CD4-positive, alpha-beta T cell (primary cell): ENCODE measurements at regions not wholly inside any gene's neighbourhood (a gene's known extent, or its start where the extent isn't known, plus 50 kb on each side); places are given as distances from the start of the nearest gene placed in this dataset.

ENCODE experiments used
- ATAC-seq: fragments of 200-7000 bp; cut with Tn5 transposase; one replicate; pipeline ENCODE4 v1.10.0; 2022; ENCODE audit warnings: mild to moderate bottlenecking; ENCODE audit not compliant: poor library complexity
- CTCF ChIA-PET: fragments of 350-600 bp; sonication (Branson Sonifier 250); formaldehyde crosslinking; loops from one replicate; lab custom pipeline; 2021; ENCODE audit warnings: antibody characterized with exemption, inconsistent platforms; lab: Charles Lee
- POLR2A ChIA-PET: fragments of 350-600 bp; sonication (Branson Sonifier 250); formaldehyde crosslinking; loops from one replicate; lab custom pipeline; 2021; ENCODE audit warnings: antibody characterized with exemption, inconsistent platforms; lab: Charles Lee
- DNase-seq, 14 experiments: peaks; one replicate each; pipeline ENCODE4 v3.0.0-alpha.2; 2013 to 2020; ENCODE audit warnings: mixed read lengths in 2 of 14
- H3K27ac ChIP-seq, 2 donors: one replicate each; pipeline versions ENCODE4 v1.5.1 to v1.7.0; 2013; ENCODE audit warnings: low read length in 2 of 2, low read depth in 1 of 2, mild to moderate bottlenecking in 1 of 2
- H3K27me3 ChIP-seq, 2 experiments: 1 replicate in 1 of 2; 2 replicates in 1 of 2; pipeline versions ENCODE4 v1.6.1 to v1.7.0; 2013; ENCODE audit warnings: low read length in 2 of 2, control low read depth in 1 of 2, mild to moderate bottlenecking in 1 of 2, moderate library complexity in 1 of 2; ENCODE audit not compliant: insufficient read depth in 2 of 2, control insufficient read depth in 1 of 2
- H3K36me3 ChIP-seq: one replicate; pipeline ENCODE4 v1.6.1; 2013; ENCODE audit warnings: low read length, control low read depth; ENCODE audit not compliant: insufficient read depth
- H3K4me1 ChIP-seq: one replicate; pipeline ENCODE4 v1.6.1; 2013; ENCODE audit warnings: low read length, control low read depth; ENCODE audit not compliant: insufficient read depth
- H3K4me3 ChIP-seq: one replicate; pipeline ENCODE4 v1.5.1; 2013; ENCODE audit warnings: mild to moderate bottlenecking, low read length, moderate library complexity
- H3K9me3 ChIP-seq, 2 experiments: 1 replicate in 1 of 2; 2 replicates in 1 of 2; pipeline versions ENCODE4 v1.6.1 to v1.7.0; 2013; ENCODE audit warnings: low read length in 2 of 2, mild to moderate bottlenecking in 2 of 2, control low read depth in 1 of 2, moderate library complexity in 1 of 2; ENCODE audit not compliant: control insufficient read depth in 1 of 2, insufficient read depth in 1 of 2
- H3K27ac Mint-ChIP-seq: one replicate; pipeline ENCODE4 v1.8.0; 2020; ENCODE audit warnings: mixed read lengths
- H3K27me3 Mint-ChIP-seq: one replicate; pipeline ENCODE4 v1.8.0; 2021; ENCODE audit warnings: mixed read lengths
- H3K36me3 Mint-ChIP-seq: one replicate; pipeline ENCODE4 v1.8.0; 2021; ENCODE audit warnings: low read depth, mixed read lengths
- H3K4me1 Mint-ChIP-seq: one replicate; pipeline ENCODE4 v1.8.0; 2021; ENCODE audit warnings: low read depth, mixed read lengths
- H3K4me3 Mint-ChIP-seq: one replicate; pipeline ENCODE4 v1.8.0; 2020; ENCODE audit warnings: mild to moderate bottlenecking, mixed read lengths
- H3K9me3 Mint-ChIP-seq: one replicate; pipeline ENCODE4 v1.8.0; 2020; ENCODE audit warnings: mixed read lengths
- intact Hi-C, 2 experiments: fragments of 100-400 bp; cut with DNase I in 1 of 2; cut with micrococcal nuclease in 1 of 2; formaldehyde crosslinking; loops; one replicate each; pipeline versions ENCODE4 v1.15.1 to v1.9.0; 2023 to 2025; cut with DNase I, micrococcal nuclease
- TF ChIP-seq, protein P1 (sequence below): fragments of 200-600 bp; IDR thresholded peaks from one replicate; pipeline ENCODE4 v1.8.0; 2022; ENCODE audit warnings: antibody characterized with exemption, mild to moderate bottlenecking

DNA sequence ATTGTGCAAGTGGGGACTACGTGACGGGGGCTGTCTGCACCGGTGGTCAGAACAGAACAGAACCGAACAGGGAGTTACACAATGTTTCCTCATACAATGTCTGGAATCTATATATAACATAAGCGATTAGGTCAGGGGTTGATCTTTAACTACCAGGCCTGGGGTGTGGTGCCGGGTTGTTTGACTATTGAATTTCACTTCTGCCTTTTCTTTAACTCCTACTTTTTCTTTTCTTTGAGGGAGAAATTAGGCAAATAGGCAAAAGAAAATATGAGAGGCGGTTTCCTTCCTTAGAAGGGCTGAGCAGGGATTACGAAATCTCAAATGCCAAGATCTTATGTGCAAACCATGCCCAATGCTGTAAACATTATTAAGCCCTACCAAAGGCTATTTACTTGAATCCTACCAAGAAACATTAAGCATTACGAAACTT, 140.3 kb downstream of the SLC38A6 start:
- ATAC-seq: no peak
- CTCF ChIA-PET: no interaction called here
- H3K27me3 Mint-ChIP-seq: peaks cover 6% of the 10 kb centered on the region

DNA sequence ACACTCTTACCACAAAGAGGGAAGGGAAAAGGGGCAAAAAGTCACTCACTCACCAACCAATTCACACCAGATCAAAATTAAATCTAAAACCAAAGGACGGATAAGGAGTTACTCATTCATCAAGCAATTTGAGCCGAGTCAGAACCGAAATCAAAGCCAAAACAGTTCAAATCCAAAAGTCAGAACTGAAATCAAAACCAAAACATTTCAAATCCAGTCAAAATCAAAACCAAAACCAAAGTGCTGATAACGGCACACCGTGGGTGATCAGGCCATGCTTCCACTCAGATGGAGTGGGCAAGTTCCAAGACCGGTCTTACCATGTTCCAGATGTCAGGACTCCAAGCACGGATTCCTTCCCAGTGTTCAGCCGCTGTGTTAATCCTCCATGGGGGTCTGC, 139.5 kb downstream of the SLC38A6 start:
- Histone ChIP-seq H3K27me3 (peaks cover 0 to 2% of the 10 kb centered on the region in 2 experiments), H3K9me3 (peaks cover 0 to 10% of the 10 kb centered on the region in 2 experiments), H3K4me1 (no peaks in the 10 kb centered on the region), H3K4me3 (no peak overlapping the region), H3K27ac (no peak overlapping the region), H3K36me3 (no peaks in the 10 kb centered on the region)
- DNase-seq (peak in 1 of 14 experiments; percentile 29), ATAC-seq (no peak)
- H3K36me3 Mint-ChIP-seq: no peaks in the 10 kb centered on the region
- no peaks in the 10 kb centered on the region for H3K4me1 Mint-ChIP-seq
- no peak overlapping the region for H3K27ac Mint-ChIP-seq
- H3K9me3 Mint-ChIP-seq: no peaks in the 10 kb centered on the region
- ChIA-PET CTCF (no interaction called here), POLR2A (no interaction called here)
- H3K4me3 Mint-ChIP-seq: no peak overlapping the region
- H3K27me3 Mint-ChIP-seq: peaks cover 4% of the 10 kb centered on the region
- intact Hi-C loops: no loop called here
- TF ChIP-seq, protein P1, sequence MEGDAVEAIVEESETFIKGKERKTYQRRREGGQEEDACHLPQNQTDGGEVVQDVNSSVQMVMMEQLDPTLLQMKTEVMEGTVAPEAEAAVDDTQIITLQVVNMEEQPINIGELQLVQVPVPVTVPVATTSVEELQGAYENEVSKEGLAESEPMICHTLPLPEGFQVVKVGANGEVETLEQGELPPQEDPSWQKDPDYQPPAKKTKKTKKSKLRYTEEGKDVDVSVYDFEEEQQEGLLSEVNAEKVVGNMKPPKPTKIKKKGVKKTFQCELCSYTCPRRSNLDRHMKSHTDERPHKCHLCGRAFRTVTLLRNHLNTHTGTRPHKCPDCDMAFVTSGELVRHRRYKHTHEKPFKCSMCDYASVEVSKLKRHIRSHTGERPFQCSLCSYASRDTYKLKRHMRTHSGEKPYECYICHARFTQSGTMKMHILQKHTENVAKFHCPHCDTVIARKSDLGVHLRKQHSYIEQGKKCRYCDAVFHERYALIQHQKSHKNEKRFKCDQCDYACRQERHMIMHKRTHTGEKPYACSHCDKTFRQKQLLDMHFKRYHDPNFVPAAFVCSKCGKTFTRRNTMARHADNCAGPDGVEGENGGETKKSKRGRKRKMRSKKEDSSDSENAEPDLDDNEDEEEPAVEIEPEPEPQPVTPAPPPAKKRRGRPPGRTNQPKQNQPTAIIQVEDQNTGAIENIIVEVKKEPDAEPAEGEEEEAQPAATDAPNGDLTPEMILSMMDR: no peak

More for the DNA sequence above, 140.3 kb downstream of the SLC38A6 start:
- Mint-ChIP-seq H3K4me3 (no peak overlapping the region), H3K36me3 (no peaks in the 10 kb centered on the region), H3K9me3 (no peaks in the 10 kb centered on the region), H3K27ac (no peak overlapping the region), H3K4me1 (no peaks in the 10 kb centered on the region)
- H3K36me3 ChIP-seq: no peaks in the 10 kb centered on the region
- POLR2A ChIA-PET: no interaction called here
- H3K27ac ChIP-seq: no peak overlapping the region
- no peaks in the 10 kb centered on the region for H3K4me1 ChIP-seq
- H3K27me3 ChIP-seq: peaks cover 0 to 9% of the 10 kb centered on the region in 2 experiments
- intact Hi-C loops: no loop called here
- H3K9me3 ChIP-seq: peaks cover 0 to 6% of the 10 kb centered on the region in 2 experiments
- TF ChIP-seq, protein P1: no peak
- DNase-seq: no peak
- H3K4me3 ChIP-seq: no peak overlapping the region

DNA sequence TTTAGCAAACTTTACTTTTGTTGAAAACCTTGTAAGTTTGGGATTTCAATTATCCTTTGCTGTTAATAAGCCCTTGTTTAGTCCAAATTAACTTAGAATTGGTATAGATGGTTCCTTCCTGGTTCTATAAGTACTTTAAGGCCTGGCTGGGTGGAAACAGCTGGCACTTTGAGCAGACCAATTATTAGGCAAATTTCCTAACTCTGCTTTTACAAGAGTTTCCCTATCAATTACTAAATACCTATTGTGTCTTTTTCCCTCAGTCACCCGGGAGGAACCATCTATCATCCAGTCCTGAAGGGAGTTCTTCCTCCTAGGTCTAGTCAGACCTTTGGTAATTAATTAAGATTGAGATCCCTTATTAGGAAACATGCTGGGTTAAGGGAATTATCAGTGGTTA, 138.0 kb downstream of the SLC38A6 start:
- H3K9me3 ChIP-seq: peaks cover 6 to 10% of the 10 kb centered on the region in 2 experiments
- Mint-ChIP-seq H3K4me3 (no peak overlapping the region), H3K27ac (no peak overlapping the region), H3K9me3 (peaks cover 7% of the 10 kb centered on the region), H3K4me1 (no peaks in the 10 kb centered on the region), H3K36me3 (no peaks in the 10 kb centered on the region), H3K27me3 (no peaks in the 10 kb centered on the region)
- CTCF ChIA-PET: no interaction called here
- ATAC-seq: no peak
- H3K4me3 ChIP-seq: no peak overlapping the region
- no peaks in the 10 kb centered on the region for H3K27me3 ChIP-seq
- intact Hi-C loops: no loop called here
- no peak for DNase-seq
- TF ChIP-seq, protein P1: no peak
- no peaks in the 10 kb centered on the region for H3K4me1 ChIP-seq
- POLR2A ChIA-PET: no interaction called here
- H3K36me3 ChIP-seq: no peaks in the 10 kb centered on the region
- no peak overlapping the region for H3K27ac ChIP-seq
